ENCODE measurements at regions not wholly inside any gene's neighbourhood (a gene's known extent, or its start where the extent isn't known, plus 50 kb on each side); places are given as distances from the start of the nearest gene placed in this dataset.

GRCh38 chr2:209369656-209370055 lies 54.2 kb upstream of the MAP2 start:
- TF ChIP-seq POLR2A (IDR thresholded peaks at IDR 0.05): no peak
- TF ChIP-seq CTCF (IDR thresholded peaks at IDR 0.05): no peak

Data from uterus (tissue), 2 donors.